ENCODE measurements at regions not wholly inside any gene's neighbourhood (a gene's known extent, or its start where the extent isn't known, plus 50 kb on each side); places are given as distances from the start of the nearest gene placed in this dataset.
"Not testable (repeated sequence)": the region's sequence is repeated elsewhere in the genome, so short reads cannot be mapped to it uniquely, and the experiment has no call there.

GRCh38 chr21:6486821-6487220 is 4034.6 kb upstream of the TPTE start:
- DNase-seq, result not testable (repeated sequence)

- not testable (repeated sequence) for DNase-seq
Observed at GRCh38 chr21:6492691-6493090, 4028.7 kb upstream of the TPTE start.

GRCh38 chr21:6493957-6494356 is 4027.4 kb upstream of the TPTE start:
- DNase-seq, result not testable (repeated sequence)

DNA sequence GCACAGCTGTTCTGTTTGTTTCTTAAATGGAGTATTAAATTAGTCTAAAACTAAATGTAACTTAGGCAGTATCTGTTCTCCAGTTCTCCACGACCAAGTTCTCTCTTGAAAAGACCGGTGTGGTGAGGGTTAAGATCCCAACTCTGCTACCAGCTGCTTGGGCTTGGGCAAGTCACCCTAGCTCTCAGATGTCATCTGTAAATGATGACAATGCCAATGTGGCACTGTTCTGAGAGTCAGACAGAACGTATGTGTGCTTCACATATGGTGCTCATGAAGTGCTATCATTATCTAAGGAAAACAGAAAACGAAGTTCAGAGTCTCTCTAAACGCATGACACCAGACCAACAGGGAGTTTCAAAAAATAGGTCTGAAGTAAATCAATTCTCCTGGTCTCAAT is 4025.0 kb upstream of the TPTE start:
- DNase-seq, result not testable (repeated sequence)

GRCh38 chr21:6498716-6499115 is 4022.7 kb upstream of the TPTE start:
- peak in 2 of 3 donors; percentile 2 to 13 for DNase-seq

- not testable (repeated sequence) for DNase-seq
Observed at GRCh38 chr21:6499128-6499826, 4022.1 kb upstream of the TPTE start.

DNA sequence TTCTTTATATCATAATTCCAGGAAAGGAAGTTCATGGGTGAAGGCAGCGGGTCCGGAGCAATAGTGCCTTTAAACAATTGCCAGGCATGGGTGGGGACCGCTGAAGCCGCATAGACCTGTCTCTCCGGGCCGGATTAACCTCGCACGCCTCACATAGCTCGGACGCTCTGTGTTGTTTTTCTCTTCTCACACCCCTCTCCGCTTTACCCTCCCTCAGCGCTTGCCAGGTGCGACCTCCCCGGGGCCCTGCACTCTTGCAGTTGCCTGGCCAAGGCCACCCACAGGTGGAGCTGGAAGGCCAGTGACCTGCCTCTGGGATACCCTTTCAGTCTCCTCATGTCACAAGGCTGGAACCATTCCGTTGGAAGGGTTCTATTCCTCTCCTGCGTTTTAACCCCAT is 4021.5 kb upstream of the TPTE start:
- not testable (repeated sequence) for DNase-seq

- DNase-seq, result not testable (repeated sequence)
Observed at GRCh38 chr21:6500681-6501080, 4020.7 kb upstream of the TPTE start.

DNA sequence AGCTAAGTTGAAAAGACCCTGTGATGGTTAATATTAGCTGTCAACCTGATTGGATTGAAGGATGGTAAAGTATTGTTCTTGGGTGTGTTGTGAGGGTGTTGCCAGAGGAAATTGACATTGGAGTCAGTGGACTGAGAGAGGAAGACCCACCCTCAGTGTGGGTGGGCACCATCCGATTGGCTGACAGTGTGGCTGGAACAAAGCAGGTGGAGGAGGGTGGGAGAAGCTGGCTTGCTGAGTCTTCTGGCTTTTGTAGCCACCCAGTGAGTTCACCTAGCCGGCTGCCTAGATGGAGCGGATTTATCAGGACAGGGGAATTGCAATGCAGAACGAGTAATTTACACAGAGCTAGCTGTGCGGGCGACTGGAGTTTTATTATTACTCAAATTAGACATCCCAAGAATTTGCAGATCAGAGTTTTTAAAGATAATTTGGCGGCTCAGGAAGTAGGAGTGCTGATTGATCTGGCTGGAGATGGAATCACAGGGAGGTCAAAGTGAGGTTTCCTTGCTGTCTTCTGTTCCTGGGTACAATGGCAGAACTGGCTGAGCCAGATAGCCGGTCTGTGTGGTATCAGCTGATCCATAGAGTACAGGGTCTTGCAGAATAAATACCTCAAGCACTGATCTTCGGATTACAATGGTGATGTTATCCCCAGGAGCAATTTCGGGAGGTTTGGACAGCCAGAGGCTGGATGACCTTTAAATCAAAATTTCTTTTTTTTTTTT is 4015.1 kb upstream of the TPTE start:
- DNase-seq, result not testable (repeated sequence)

- not testable (repeated sequence) for DNase-seq
Observed at GRCh38 chr21:6507632-6508031, 4013.8 kb upstream of the TPTE start.

GRCh38 chr21:6521777-6522176 is 3999.6 kb upstream of the TPTE start:
- not testable (repeated sequence) for DNase-seq

- DNase-seq, result not testable (repeated sequence)
Observed at GRCh38 chr21:6526213-6526612, 3995.2 kb upstream of the TPTE start.

DNA sequence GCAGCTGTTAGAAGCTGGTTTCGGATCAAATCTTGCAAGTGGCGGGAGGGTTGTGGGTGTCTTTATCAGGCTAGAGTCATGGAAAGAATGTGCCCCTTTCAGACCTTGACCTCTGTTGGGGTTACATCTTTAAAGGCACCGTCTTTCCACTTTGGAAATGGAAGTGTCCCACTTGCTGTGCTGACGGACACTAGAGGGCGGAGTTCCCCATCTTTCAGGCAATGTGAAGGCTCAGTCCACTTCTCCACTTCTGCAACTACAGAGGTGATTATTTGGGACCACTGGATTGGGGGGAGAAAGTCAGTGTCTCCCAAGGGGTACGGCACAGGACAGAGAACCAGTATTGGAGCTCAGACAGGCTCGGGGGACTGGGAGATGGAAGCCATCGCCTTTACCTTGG is 3990.7 kb upstream of the TPTE start:
- not testable (repeated sequence) for DNase-seq

DNA sequence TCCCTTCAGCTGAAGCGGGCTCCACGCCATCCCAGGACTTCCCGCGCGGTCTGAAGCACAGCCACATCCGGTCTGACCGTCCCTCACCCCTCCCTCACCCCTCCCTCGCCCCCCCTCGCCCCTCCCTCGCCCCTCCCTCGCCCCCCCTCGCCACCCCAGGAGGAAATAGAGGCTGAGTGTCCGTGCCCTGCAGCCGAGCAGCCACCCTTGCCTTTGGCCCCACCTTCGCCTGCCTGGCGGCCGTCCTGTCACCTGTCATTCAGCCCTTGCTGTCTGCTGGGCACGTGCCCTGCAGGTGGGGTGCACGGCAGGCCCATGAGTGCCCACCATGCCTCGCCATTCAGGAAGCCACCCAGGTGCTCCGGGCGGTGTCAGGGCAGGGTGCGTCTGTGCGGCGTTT is 3988.1 kb upstream of the TPTE start:
- DNase-seq, result not testable (repeated sequence)

GRCh38 chr21:6538320-6538719 is 3983.1 kb upstream of the TPTE start:
- not testable (repeated sequence) for DNase-seq

DNA sequence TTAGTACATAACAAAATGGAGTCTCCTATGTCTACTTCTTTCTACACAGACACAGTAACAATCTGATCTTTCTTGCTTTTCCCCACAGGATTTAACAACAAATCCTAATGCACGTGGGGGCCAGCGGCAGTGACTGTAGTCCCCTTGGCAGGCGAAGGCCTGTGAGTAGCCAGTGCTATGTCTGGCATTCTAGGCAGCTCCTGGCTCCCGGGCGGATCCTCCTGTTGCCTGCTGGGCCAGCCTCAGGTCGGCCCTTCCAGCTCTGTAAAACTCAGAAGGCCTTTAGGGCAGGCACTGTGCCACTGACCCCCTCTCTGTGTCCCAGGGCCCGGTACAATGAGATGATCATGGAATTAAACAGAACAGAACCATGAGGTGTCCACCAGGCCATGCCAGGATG is 3981.7 kb upstream of the TPTE start:
- DNase-seq, result not testable (repeated sequence)

GRCh38 chr21:6541036-6541435 is 3980.3 kb upstream of the TPTE start:
- DNase-seq, result not testable (repeated sequence)

DNA sequence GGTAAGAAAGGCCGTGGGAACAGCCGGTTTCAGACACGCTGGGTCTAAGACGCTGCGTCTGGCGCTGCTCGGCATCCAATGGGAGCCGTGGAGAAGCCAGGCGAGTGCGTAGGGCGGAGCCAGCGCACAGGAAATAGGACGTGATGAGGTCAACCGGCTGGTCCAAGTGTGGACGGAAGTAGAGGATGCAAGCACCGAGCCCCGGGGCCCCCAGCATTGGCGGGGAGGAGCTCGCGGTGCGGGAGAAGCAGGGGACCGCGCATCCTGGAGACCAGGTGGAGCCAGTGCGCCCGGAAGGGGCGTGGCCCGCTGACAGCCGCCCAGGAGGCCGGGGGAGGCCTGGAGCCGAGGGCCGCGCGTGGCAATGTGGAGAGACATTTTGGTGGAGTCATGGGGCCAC is 3976.1 kb upstream of the TPTE start:
- DNase-seq, result not testable (repeated sequence)

DNA sequence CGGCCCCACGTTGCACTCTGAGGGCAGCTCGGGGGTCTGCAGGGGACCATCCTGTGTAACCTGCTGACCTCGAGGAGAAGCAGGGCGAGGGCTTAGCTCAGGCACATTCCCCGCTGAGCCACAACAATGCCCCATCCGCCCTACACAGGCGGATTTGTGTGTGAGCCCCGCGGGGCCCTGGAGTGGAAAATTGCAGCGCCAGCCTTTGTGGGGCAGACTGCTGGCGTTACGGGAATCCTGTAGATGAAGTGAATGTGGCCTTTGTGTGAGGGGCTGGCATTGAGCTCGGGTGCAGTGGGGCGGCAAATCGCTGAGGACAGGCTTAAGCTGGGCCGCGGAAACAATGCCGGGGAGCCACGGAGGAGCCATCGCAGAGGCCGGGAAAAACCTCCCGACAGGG is 3970.3 kb upstream of the TPTE start:
- DNase-seq, result not testable (repeated sequence)

- DNase-seq, result not testable (repeated sequence)
Observed at GRCh38 chr21:6553505-6554376, 3967.6 kb upstream of the TPTE start.

DNA sequence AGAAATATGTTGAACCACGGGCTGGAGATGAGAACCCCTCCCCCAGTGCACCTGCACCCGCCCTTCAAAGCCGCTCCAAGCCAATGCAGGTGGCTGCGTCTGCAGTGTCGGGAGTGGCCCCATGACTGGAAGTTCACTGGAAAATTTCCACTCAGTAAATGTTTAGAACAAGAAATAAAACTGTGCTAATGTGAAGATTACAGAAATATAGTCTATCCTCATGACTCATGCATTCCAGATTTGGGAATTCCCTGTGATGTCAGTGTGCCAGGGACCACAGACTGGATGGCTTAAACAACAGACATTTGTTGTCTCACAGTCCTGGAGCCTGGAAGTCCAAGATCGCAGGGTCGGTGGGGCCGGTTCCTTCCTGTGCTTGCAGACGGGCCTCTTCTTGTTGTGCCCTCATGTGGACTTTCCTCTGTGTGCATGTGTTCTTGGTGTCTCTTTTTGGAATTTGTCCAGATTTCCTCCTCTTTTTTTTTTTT is 3967.0 kb upstream of the TPTE start:
- not testable (repeated sequence) for DNase-seq

- not testable (repeated sequence) for DNase-seq
Observed at GRCh38 chr21:6556516-6556915, 3964.9 kb upstream of the TPTE start.

GRCh38 chr21:6557415-6557814 is 3964.0 kb upstream of the TPTE start:
- DNase-seq, result not testable (repeated sequence)
